Spleen (tissue), 7 donors: ENCODE measurements at regions not wholly inside any gene's neighbourhood (a gene's known extent, or its start where the extent isn't known, plus 50 kb on each side); places are given as distances from the start of the nearest gene placed in this dataset.
"Not testable (repeated sequence)": the region's sequence is repeated elsewhere in the genome, so short reads cannot be mapped to it uniquely, and the experiment has no call there.

Source experiments
- POLR2A ChIP-seq, 3 donors: fragments of 450-650 bp; IDR thresholded peaks; one replicate each; pipeline ENCODE4 v1.5.1; 2017; ENCODE audit warnings: antibody characterized with exemption in 3 of 3, mild to moderate bottlenecking in 1 of 3
- POLR2AphosphoS5 ChIP-seq, 3 donors: sonication (generic); formaldehyde crosslinking; IDR thresholded peaks; one replicate each; pipeline ENCODE4 v1.5.1; 2017; ENCODE audit warnings: antibody characterized with exemption in 3 of 3
- TF ChIP-seq, protein P1 (sequence below), 11 experiments: fragments of 200-600 bp in 7 of 11; fragments of 450-650 bp in 4 of 11; sonication (generic) in 4 of 11; IDR thresholded peaks in 8 of 11; conservative IDR thresholded peaks in 3 of 11; 1 replicate in 7 of 11; 2 replicates in 4 of 11; pipeline versions ENCODE4 v1.4.0 to v1.8.0; 2016 to 2021; ENCODE audit warnings: antibody characterized with exemption in 11 of 11, inconsistent platforms in 4 of 11, mild to moderate bottlenecking in 1 of 11
- donor health status: DM: no; HTN: no; CAD: no; lungs with moderate emphysema.
- donor health status: DM: no; HTN: no; CAD: no.
- donor health status: DM: no; HTN: no; CAD: no.

DNA sequence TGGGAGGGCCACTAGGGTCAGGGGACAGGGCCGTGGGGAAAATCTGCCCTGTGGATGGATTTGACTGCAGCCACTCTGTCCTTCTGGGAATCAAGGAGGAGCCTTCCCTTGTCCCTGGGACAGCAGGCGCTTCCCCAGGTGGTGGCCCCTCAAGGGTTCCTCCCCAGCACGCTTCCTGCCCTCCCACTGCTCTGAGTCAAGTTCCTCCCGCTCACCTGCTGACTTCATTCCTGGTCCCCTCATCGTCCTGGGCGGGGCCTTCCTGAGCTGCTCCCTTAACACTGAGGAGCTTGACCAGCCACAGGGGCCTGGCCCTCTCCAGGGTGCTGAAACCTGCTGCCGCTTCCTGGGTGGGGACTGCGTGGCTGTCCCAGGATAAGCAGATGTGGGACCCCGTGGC, 64.4 kb upstream of the SFSWAP start:
- TF ChIP-seq, protein P1, sequence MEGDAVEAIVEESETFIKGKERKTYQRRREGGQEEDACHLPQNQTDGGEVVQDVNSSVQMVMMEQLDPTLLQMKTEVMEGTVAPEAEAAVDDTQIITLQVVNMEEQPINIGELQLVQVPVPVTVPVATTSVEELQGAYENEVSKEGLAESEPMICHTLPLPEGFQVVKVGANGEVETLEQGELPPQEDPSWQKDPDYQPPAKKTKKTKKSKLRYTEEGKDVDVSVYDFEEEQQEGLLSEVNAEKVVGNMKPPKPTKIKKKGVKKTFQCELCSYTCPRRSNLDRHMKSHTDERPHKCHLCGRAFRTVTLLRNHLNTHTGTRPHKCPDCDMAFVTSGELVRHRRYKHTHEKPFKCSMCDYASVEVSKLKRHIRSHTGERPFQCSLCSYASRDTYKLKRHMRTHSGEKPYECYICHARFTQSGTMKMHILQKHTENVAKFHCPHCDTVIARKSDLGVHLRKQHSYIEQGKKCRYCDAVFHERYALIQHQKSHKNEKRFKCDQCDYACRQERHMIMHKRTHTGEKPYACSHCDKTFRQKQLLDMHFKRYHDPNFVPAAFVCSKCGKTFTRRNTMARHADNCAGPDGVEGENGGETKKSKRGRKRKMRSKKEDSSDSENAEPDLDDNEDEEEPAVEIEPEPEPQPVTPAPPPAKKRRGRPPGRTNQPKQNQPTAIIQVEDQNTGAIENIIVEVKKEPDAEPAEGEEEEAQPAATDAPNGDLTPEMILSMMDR (IDR thresholded peaks at IDR 0.05 in 8 of 11, conservative IDR thresholded peaks at IDR 0.05 in 3 of 11): not testable (repeated sequence)
- TF ChIP-seq POLR2AphosphoS5, POLR2A (IDR thresholded peaks at IDR 0.05): not testable (repeated sequence)
